Sigmoid colon (tissue), 3 donors: ENCODE measurements at regions not wholly inside any gene's neighbourhood (a gene's known extent, or its start where the extent isn't known, plus 50 kb on each side); places are given as distances from the start of the nearest gene placed in this dataset.

Experiments used
- POLR2A ChIP-seq, 2 donors: fragments of 450-650 bp; IDR thresholded peaks; one replicate each; pipeline ENCODE4 v1.6.1; 2016; ENCODE audit warnings: antibody characterized with exemption in 2 of 2, mild to moderate bottlenecking in 2 of 2, moderate library complexity in 2 of 2
- TF ChIP-seq, protein P1 (sequence below), 4 experiments: fragments of 450-650 bp in 3 of 4; fragments of 200-600 bp in 1 of 4; IDR thresholded peaks; one replicate each; pipeline ENCODE4 v1.5.1; 2016 to 2019; ENCODE audit warnings: antibody characterized with exemption in 4 of 4, mild to moderate bottlenecking in 3 of 4, moderate library complexity in 2 of 4

DNA sequence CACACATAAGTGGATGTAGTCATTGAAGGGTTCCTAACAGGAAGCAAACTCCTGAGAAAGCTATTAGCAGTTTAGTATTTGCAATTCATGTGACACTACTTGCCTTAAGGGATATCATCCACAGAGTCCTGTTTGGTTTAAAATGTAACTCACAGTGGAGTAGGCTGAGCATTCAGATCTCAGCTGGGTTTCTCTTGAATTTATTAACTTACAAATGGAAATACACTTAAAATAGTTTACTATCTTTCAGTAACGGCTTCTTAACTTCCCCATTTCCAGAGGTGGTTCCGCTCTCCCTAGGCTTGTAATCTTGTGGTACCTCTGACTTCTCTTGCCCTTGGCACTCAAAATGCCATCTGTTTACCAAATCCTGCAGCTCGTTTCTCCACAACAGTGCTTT, 660.7 kb upstream of the ADAMTS16 start:
- TF ChIP-seq POLR2A (IDR thresholded peaks at IDR 0.05): no peak
- TF ChIP-seq, protein P1, sequence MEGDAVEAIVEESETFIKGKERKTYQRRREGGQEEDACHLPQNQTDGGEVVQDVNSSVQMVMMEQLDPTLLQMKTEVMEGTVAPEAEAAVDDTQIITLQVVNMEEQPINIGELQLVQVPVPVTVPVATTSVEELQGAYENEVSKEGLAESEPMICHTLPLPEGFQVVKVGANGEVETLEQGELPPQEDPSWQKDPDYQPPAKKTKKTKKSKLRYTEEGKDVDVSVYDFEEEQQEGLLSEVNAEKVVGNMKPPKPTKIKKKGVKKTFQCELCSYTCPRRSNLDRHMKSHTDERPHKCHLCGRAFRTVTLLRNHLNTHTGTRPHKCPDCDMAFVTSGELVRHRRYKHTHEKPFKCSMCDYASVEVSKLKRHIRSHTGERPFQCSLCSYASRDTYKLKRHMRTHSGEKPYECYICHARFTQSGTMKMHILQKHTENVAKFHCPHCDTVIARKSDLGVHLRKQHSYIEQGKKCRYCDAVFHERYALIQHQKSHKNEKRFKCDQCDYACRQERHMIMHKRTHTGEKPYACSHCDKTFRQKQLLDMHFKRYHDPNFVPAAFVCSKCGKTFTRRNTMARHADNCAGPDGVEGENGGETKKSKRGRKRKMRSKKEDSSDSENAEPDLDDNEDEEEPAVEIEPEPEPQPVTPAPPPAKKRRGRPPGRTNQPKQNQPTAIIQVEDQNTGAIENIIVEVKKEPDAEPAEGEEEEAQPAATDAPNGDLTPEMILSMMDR (IDR thresholded peaks at IDR 0.05): no peak
